ENCODE measurements at regions not wholly inside any gene's neighbourhood (a gene's known extent, or its start where the extent isn't known, plus 50 kb on each side); places are given as distances from the start of the nearest gene placed in this dataset.

DNA sequence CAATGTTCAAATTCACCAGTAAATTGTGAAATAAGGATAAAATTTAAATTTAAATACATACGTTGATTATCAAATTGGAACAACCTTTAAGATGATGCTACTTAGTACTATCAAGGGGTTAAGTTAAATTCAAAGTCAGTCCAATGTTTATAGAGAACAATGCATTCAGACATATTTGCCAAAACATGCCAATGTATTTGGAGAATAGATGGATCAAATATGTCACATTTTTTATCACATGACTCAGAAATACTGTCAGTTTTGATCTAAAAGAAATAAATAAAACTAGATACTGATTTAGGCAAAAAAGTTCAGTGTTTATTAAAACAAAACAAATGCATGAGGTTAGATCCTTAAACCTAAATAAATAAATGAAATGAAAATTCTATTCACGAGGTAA is 281.2 kb downstream of the SLITRK5 start:
- TF ChIP-seq GATA2 (IDR thresholded peaks at IDR 0.05; ENCODE audit: low read depth, low read length) (no peak), GATA3 (IDR thresholded peaks at IDR 0.05; ENCODE audit: low read depth, low read length) (no peak)

Data from SH-SY5Y (cell line).